GM18498 (cell line): ENCODE measurements at regions not wholly inside any gene's neighbourhood (a gene's known extent, or its start where the extent isn't known, plus 50 kb on each side); places are given as distances from the start of the nearest gene placed in this dataset.

Source experiments
- ATAC-seq: cut with Tn5 transposase; IDR thresholded peaks from one replicate; pipeline ENCODE4 v1.9.1; 2021; ENCODE audit warnings: mild to moderate bottlenecking, moderate library complexity; ENCODE audit not compliant: unreplicated experiment

DNA sequence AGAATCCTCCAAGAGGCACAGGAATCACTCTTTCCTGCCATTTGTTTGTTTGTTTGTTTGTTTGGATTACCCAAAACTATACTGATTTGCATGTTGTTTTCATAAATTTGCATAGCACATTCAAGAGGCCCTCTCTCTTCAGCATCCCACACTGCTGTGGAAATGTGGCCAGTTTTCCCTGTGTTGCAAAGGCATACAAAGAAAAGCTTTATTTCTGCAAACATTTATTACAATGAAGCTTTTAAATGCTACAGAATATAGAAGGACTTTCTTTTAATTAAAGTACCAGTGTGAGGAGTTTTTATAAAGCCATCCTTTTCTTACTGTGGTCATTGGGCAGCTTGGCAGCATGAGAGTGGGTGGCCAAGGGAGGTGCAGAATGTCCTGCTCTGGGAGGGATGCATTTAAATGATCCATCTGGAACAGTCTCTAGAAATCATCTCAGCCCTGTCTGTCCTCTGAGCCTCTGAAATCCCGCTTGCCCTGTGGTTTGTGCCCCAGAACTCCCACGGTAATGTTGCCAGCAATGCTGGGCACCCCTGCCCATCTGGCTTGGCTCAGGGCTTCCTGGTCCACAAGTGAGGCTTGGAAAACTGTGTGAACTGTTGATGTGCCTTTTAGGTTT is 356.8 kb upstream of the KIF2A start:
- ATAC-seq: no peak

DNA sequence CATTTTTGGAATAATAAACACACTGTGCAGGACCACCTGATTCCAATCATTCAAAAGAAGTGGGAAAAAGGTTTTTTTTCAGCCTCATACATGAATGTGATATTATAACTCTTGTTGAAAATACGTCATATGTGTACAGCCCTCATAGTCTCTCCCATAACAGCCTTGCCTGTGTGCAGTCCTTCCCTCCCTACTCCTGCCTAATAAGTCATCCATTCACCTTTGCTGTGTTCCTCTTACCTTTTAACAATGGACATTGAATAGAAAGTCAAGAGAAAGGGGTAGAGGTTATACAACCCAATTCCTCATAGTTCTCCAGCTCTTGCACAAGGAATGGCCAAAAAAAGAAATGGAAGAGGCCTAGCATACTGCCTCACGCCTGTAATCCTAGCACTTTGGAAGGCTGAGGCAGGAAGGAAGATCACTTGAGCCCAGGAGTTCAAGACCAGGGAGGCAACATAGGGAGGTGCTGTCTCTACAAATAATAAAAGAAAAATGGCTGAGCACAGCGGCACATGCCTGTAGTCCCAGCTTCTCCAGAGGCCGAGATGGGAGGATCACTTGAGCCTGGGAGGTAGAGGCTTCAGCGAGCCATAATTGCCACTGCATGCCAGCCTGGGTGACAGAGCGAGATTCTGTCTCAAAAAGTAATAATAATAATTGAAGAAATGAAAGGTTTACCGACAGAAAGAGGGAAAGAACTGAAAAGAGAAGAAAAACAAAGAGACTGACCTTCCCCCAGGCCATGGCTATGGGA is 356.1 kb upstream of the KIF2A start:
- no peak for ATAC-seq

DNA sequence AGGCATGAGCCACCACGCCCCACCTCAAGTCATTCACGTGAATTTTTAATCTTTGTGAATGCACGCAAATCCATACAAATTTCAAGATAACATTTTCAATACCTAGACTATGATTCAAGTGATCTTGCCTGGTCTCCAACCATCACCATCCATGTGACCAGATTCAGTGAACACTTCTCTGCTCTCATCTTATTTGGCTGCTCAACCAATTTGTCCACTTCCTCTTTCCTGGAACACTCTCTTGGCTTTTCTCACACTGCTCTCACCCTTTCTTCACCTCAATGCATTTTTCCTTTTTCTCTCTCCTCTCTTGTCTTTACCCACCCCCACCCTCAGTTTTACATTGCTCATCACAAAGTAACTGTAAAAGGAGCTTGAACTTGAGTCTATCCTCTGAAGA is 354.7 kb upstream of the KIF2A start:
- ATAC-seq: no peak

DNA sequence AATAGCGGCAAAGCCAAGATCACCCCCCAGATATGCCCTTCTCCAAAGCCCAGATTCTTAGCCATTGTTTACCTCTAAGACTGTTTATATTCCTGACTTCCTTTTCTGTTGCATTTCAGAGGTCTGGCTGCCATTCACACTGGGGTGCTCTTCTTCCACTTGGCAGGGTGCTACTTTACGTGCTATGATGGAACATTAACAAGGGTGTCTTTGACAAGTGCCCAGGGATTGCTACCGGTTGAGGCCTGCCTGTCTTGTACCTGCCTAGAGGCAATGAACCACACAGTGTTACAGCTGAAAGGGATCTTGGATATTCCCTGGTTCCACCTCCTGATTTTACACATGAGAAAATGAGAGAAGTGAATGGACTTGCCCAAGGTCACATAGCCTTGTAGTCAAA is 352.1 kb upstream of the KIF2A start:
- ATAC-seq: no peak

DNA sequence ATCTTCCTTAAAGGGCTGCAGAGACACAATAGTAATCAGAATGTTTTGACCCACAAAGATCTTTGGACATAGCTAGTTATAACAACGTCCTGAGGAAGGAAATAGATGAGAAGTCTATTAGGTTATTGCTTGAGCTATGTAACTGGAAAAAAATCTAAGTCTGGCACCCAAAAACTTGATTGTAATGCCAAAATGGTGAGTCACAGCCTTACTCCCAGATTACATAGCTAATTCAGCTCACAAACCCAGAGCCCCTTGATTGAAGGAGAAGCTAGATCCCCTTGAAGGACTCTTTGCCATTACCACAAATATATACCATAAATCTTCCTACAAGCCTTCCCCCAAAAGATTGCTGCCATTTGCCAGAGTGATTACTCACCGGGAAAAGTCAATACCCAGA is 341.8 kb upstream of the KIF2A start:
- no peak for ATAC-seq

DNA sequence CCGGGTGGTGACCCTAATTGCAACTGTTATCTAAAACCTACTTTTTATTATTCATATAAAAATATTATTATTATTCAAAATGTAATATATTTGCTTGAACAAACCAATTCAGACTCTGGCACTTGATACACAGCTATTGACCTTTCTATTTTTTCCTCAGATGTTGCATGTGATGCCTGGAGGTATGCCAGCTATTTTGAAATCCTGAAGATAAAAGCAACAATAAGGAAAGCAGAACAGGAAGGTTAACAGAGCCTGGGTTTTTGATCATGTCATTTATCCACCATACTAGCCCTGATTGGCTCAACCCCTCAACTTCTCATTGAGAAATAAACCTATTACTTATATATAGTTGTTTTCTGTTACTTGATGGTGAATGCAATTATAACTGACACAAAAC is 340.9 kb upstream of the KIF2A start:
- no peak for ATAC-seq

DNA sequence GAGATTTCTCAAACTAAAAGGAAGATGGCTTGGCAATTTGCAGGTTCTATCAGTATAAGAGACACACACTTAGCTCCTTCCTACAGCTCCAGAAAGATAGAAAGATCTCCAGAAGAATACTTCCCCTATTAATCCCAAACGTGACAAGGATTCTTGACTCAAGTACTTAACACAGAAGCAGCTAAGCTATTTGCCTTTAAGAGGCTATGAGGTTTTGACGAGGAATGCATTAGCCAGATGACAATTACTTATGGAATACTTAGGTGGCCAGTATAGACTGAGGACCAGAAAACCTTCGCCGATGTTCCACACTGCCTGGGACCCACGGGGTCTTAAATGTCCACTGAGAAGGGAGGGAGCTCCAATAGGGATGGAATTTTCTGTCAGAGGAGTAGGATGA is 340.5 kb upstream of the KIF2A start:
- ATAC-seq: no peak

DNA sequence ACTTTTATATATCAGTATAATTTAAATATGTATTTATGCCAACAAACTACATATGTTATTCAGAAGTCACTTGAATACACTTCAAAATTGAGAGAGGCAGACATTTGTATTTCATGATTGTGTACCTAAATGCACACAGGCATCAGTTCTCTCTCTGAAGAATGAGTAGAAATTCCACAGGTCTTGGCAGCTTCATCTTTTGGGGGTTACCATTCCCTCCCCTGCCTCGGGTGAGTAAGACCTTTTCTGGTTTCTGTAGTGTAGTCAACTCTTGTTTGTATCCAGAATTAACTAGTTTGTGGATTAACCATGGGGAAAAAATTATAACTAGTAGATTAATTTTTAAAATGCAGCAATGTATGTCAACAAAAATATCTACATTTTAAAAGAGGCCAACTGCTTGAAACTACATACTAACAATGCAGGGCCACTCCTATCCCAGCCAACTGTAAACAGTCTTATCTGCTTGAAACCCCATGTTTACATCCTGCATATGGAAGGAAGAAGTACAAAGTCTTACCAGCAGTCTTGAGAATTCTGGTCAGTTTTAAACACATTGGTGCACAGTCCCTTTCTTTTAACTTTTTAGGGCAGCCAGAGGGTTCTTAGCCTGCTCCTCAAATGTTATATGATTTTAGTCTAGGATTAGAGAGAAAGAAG is 339.6 kb upstream of the KIF2A start:
- no peak for ATAC-seq

DNA sequence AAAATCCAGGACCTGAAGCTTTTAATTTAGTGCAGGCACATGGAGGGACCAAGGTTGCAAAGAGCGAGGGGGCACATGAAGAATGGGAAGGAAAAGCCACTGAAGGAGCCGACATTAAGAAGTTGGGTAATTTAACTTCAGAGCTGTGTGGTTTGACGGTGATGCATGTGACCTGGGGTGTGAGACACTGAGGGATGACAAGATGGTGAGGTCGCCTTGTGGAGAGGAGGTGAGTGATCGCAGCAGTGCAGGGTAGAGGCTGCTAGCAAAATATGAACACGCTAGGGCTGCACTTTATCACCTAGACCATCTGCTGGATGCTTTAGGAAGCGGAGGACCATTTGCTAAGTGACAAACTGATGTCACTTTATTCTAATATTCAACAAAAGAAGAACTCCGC is 339.0 kb upstream of the KIF2A start:
- ATAC-seq: no peak

DNA sequence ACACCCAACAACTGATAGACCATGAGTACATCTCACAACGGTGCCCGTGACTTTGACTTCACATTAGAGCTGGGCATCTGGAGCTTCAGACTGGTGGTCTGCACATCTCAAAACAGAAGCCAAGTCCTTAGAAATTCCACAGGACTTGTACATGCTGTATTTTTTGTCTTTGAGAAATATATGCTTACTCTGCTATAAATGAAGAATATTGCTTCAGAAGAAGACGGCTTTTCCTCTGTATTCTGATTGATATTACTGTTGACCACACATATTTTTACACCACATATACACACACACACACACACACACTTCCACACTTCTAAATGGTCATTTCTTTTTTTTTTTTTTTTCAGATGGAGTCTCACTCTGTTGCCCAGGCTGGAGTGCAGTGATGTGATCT is 338.3 kb upstream of the KIF2A start:
- no peak for ATAC-seq

DNA sequence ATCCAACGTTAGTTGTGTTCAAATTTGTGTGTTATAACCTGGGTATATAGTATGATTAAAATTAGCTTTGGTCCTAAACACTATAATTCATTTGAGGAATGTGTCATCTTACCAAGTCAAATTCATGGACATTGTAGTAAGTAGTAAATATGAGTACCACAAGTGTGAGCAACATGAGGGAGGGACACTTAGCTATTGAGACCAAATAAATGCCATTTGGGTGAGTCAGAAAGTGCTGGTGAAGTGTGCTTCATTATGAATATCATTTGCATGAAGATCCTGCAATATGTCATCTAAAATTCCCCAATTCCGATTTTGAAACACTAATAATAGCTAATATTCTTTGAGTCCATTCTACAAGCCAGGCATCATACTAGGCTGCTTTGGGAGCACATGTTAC is 336.7 kb upstream of the KIF2A start:
- no peak for ATAC-seq

DNA sequence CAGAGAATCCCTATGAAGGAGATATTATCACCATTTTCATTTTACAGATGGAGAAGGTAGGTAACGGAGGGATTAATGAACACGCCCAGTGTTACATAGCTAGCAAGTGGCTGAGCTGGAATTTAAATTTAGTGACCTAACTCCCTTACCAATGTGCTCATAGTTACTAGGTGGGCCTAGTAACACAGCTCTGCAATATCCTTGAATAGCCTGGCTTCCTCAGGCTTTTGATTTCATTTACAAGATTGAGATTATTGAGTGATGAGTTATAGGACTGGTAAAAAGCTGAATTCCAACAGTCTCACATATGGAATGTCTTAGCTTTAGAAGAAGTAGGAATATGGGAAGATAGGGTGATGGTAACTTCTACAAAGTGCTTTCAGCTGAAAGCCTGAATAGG is 336.3 kb upstream of the KIF2A start:
- no peak for ATAC-seq

DNA sequence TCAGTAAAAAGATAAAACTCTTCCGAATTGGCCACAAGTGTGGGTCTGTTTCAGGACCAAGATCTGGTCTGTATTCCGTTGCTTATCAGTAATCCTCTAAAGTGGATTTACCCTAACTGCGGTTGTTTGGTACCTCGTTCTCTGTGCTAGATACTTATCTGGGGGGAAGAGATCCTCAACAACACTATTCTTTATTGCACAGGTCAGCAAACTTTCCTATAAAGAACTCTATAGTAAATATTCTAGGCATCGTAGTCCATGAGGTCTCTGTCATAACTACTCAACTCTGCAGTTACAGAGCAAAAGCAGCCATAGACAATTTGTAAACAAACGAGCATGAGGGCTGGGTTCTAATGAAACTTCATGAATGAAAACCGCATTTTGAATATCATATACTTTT is 335.8 kb upstream of the KIF2A start:
- no peak for ATAC-seq

DNA sequence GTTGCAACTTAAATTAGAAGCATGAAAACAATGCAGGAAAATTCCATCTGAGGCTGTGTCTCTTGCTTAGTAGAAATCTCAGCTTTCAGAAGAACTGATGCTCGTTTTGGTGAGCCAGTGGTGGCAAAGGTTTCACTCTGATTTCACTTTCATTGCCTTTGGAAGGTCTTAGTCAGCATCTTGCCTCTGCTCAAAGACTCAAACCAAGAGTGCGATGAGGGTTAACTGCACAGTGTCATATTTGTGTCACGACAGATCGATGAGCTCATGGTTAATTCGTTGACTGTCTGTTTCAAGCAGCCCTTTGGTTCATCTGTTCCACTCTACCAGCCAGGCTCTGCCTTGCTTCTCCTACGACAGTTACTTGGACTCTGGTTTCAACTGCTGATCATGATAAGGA is 331.3 kb upstream of the KIF2A start:
- no peak for ATAC-seq

DNA sequence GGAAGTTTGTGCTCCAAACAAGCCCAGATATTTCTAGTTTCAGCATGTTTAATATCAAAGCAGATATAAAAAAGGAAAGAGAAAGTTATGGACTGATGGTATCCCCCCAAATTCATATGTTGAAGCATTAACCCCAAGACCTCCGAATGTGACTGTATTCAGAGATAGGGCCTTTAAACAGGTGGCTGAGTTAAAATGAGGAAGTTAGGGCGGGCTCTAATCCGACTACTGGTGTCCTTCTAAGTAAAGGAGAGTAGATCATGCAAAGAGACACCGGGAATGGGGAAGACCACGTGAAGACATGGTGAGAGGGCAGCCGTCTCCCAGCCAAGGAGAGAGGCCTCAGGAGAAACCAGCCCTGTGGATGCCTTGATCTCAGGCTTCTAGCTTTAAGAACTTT is 324.1 kb upstream of the KIF2A start:
- ATAC-seq: no peak

DNA sequence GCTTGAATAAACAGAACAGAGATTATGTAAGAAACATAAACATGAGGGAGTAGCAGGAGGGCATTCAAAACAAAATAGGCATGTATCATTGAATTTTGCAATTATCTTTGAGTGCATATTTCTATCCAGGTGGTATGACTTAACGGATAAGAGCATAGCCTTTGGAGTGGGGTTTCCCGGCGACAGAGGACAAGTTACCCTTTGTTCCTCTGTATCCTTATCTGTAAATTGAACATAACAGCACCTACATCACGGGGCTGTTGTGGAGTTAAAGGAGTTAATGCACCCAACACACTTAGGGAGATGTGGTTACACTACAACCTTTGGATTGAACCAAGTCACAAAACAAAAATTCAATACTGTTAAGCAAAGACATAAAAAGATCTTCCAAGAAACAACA is 314.6 kb upstream of the KIF2A start:
- ATAC-seq: no peak

DNA sequence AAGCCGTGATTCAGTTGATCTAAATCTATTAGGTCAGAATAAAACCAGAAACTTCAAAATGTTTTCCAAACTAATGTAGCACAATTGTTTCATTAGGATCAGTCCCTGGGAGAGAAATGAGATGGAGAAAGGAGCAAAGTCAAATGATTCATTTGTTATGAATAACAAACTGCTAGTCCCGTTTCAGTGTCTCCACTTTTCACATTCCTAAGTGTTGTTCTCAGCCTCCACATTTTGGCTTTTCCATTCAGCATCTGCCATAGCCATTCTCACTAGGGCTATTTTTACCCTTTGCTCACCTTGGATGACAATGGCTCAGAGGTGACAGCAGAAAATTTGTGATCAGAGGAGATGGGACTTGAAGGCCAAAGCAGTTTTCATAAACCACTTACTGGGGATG is 314.1 kb upstream of the KIF2A start:
- no peak for ATAC-seq

DNA sequence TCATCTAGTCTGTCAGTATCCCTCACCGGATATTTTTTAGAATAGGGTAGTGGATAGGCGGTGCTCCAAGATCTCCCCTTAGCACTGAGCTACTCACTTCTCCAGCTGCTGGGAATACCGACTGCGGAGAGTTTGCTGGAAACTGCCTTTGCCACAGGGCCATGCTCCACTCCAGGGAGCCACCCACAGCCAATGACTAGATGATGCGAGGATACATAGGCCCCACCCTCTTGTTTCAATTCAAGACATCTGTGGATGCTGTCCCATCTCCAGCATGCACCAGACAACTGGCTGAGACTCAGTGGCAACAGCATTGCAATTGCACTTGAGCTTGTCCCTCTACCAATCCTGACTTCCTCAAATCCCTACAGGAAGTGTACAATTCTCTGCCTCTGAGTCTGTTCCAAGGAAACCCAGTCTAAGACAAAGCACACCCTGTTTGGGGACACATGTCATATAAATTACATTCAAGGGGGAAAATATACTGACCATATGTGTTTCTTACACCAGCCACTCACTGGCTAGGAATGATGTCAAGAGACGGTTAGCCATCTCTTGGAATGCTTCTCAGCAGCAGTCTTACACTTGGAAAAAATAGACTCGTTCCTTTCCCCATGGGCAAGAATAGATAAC is 312.6 kb upstream of the KIF2A start:
- ATAC-seq: no peak

DNA sequence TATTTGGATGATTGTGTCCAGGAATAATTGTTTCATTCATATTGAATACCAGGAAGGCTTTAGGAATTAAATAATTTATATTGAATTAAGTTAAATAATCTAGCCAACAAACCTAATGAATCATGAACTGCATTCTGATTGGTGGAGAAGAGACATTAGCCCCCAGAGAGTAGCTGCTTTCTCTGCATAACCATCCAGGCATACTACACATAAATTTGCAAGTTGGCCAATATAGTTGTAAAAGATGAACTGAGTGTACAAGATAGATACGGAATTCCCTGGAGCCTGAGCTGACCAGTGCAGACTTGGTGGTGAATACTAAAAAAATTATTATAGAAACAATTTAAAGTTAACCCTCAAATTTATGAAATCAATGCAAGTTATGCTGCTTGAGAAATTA is 311.8 kb upstream of the KIF2A start:
- ATAC-seq: no peak

DNA sequence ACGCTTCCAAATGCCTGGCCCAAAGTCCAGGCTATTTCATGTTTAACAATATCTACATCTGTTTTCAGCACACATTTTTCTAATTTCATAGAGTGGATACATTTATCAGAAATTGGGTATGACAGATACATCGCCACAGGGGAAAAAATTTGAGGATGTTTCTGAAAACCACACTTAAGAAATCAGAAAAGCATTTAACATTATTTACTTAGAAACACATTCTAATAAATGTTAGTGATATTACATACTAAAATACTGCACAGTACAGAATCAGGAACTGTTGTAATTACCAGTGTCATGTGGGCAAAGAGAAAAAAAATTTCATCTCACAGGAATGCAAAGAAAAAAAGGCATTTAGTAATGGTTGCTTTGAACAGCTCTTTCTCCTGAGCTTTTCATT is 310.5 kb upstream of the KIF2A start:
- no peak for ATAC-seq

DNA sequence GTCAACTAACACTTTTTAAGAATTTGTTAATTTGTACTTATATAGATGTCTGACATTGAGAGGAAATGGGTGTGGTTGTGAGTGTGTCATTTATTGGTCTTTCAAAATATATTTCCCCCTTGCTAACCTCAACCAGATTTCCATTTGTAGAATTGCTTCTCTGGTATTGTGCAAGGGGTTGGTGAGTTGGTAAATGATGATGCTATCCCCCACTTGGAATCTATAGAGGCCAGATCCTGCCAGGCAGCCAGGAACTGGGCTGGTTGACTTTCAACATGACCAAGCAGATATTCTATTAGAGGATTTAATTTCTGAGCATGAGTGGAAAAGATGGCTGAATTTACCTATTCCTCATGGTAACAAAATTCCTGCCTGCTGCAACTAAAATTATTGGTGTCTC is 306.6 kb upstream of the KIF2A start:
- no peak for ATAC-seq

DNA sequence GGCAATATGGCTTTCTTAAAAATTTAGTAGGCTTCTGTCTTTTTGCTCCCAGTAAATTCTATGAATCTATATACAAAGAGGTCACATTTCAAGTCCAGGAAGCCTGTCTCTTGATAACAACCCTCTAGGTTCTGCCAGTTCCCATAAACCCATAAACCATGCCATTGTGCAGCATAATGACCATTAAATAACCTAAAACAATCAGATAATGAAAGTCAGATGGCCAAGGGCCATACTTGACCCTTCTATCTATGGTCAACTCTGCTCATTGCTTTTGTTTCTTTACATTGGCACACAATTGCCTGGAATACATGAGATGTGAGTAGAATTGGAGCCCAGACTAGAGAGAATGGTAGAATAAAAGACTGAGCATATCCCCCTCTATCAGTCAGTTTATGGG is 305.4 kb upstream of the KIF2A start:
- ATAC-seq: no peak
